CD14-positive monocyte (primary cell): ENCODE measurements at regions not wholly inside any gene's neighbourhood (a gene's known extent, or its start where the extent isn't known, plus 50 kb on each side); places are given as distances from the start of the nearest gene placed in this dataset.
"Not testable (repeated sequence)": the region's sequence is repeated elsewhere in the genome, so short reads cannot be mapped to it uniquely, and the experiment has no call there.

Source experiments
- DNase-seq, 3 donors: peaks; one replicate each; pipeline ENCODE4 v3.0.0-alpha.2; 2011 to 2022
- H2AFZ ChIP-seq: 2 replicates; pipeline ENCODE4 v1.6.0; 2012; ENCODE audit warnings: mild to moderate bottlenecking, low read depth, low read length, inconsistent platforms; ENCODE audit not compliant: insufficient read depth, poor library complexity, severe bottlenecking
- H3K27ac ChIP-seq, 2 donors: 1 replicate in 1 of 2; 2 replicates in 1 of 2; pipeline ENCODE4 v1.5.1; 2012 to 2013; ENCODE audit warnings: low read length in 2 of 2, control low read depth in 1 of 2, inconsistent platforms in 1 of 2, low read depth in 1 of 2, mild to moderate bottlenecking in 1 of 2
- H3K27me3 ChIP-seq, 2 donors: one replicate each; pipeline versions ENCODE4 v1.6.0 to v1.6.1; 2011 to 2013; ENCODE audit warnings: low read length in 2 of 2; ENCODE audit not compliant: control insufficient read depth in 2 of 2, insufficient read depth in 2 of 2
- H3K36me3 ChIP-seq, 2 donors: replicated peaks in 1 of 2; 1 replicate in 1 of 2; 2 replicates in 1 of 2; pipeline versions ENCODE4 v1.5.1 to v1.6.1; 2012 to 2013; ENCODE audit warnings: low read length in 2 of 2, control low read depth in 1 of 2, inconsistent platforms in 1 of 2, mild to moderate bottlenecking in 1 of 2; ENCODE audit not compliant: insufficient read depth in 2 of 2, control insufficient read depth in 1 of 2
- H3K4me1 ChIP-seq, 2 donors: 1 replicate in 1 of 2; 2 replicates in 1 of 2; pipeline versions ENCODE4 v1.5.1 to v1.6.1; 2012 to 2013; ENCODE audit warnings: low read length in 2 of 2, control low read depth in 1 of 2, inconsistent platforms in 1 of 2, mild to moderate bottlenecking in 1 of 2, moderate library complexity in 1 of 2; ENCODE audit not compliant: insufficient read depth in 2 of 2, control insufficient read depth in 1 of 2
- H3K4me2 ChIP-seq: replicated peaks from 2 replicates; pipeline ENCODE3; 2012; ENCODE audit warnings: low read length, moderate library complexity, mild to moderate bottlenecking; ENCODE audit not compliant: poor library complexity, severe bottlenecking; ENCODE audit errors: extremely low read depth
- H3K4me3 ChIP-seq, 3 experiments: fragments of 200-600 bp in 1 of 3; sonication (generic) in 1 of 3; replicated peaks in 1 of 3; 1 replicate in 2 of 3; 2 replicates in 1 of 3; pipeline ENCODE4 v1.5.1; 2011 to 2013; ENCODE audit warnings: low read length in 3 of 3, mild to moderate bottlenecking in 3 of 3, control low read depth in 2 of 3, low read depth in 2 of 3, inconsistent platforms in 1 of 3, moderate library complexity in 1 of 3
- H3K79me2 ChIP-seq: 2 replicates; pipeline ENCODE4 v1.6.0; 2012; ENCODE audit warnings: mild to moderate bottlenecking, control low read depth, inconsistent platforms, low read length, moderate library complexity; ENCODE audit not compliant: insufficient read depth
- H3K9ac ChIP-seq: 2 replicates; pipeline ENCODE4 v1.6.0; 2017; ENCODE audit warnings: low read length, mild to moderate bottlenecking; ENCODE audit not compliant: insufficient read depth, poor library complexity, severe bottlenecking
- H3K9me3 ChIP-seq, 2 donors: replicated peaks in 1 of 2; 1 replicate in 1 of 2; 2 replicates in 1 of 2; pipeline versions ENCODE4 v1.5.1 to v1.6.1; 2012 to 2013; ENCODE audit warnings: low read length in 2 of 2, control low read depth in 1 of 2; ENCODE audit not compliant: control insufficient read depth in 1 of 2, insufficient read depth in 1 of 2
- H4K20me1 ChIP-seq: 2 replicates; pipeline ENCODE4 v1.6.0; 2012; ENCODE audit warnings: mild to moderate bottlenecking, low read length, control low read depth, moderate library complexity; ENCODE audit not compliant: insufficient read depth
- H3K27ac Mint-ChIP-seq, 7 donors: one replicate each; pipeline ENCODE4 v1.8.0; 2020; ENCODE audit warnings: mild to moderate bottlenecking in 7 of 7, mixed read lengths in 7 of 7, moderate library complexity in 6 of 7, inconsistent platforms in 2 of 7
- H3K27me3 Mint-ChIP-seq, 3 donors: one replicate each; pipeline ENCODE4 v1.8.0; 2021 to 2022; ENCODE audit warnings: low read depth in 3 of 3, mild to moderate bottlenecking in 3 of 3, mixed read lengths in 3 of 3, moderate library complexity in 3 of 3, inconsistent platforms in 1 of 3
- H3K36me3 Mint-ChIP-seq, 2 donors: one replicate each; pipeline ENCODE4 v1.8.0; 2020; ENCODE audit warnings: mixed read lengths in 2 of 2, inconsistent platforms in 1 of 2, mild to moderate bottlenecking in 1 of 2
- H3K4me1 Mint-ChIP-seq: one replicate; pipeline ENCODE4 v1.8.0; 2020; ENCODE audit warnings: mild to moderate bottlenecking, mixed read lengths
- H3K4me3 Mint-ChIP-seq, 2 donors: one replicate each; pipeline ENCODE4 v1.8.0; 2020; ENCODE audit warnings: mild to moderate bottlenecking in 2 of 2, mixed read lengths in 2 of 2, moderate library complexity in 1 of 2
- H3K9me3 Mint-ChIP-seq, 7 donors: one replicate each; pipeline ENCODE4 v1.8.0; 2020 to 2022; ENCODE audit warnings: mixed read lengths in 7 of 7, mild to moderate bottlenecking in 6 of 7, moderate library complexity in 6 of 7, inconsistent platforms in 2 of 7
- CTCF ChIP-seq: fragments of 200-600 bp; IDR thresholded peaks from one replicate; pipeline ENCODE4 v1.8.0; 2022; ENCODE audit warnings: antibody characterized with exemption, mild to moderate bottlenecking
- whole genome bisulfite sequencing: methylation state at CpG from one replicate; pipeline ENCODE4 v1.1.5; 2013; ENCODE audit warnings: missing lambda C conversion rate; ENCODE audit not compliant: insufficient coverage; 5-methylcytosine and 5-hydroxymethylcytosine counted together
- intact Hi-C, 2 donors: fragments of 100-400 bp; cut with micrococcal nuclease; formaldehyde crosslinking; loops; one replicate each; pipeline versions ENCODE4 v1.15.0 to v1.15.1; 2023

GRCh38 chr20:53788253-53789022 lies 194.8 kb upstream of the ZNF217 start:
- Mint-ChIP-seq H3K4me3 (no peak overlapping the region), H3K9me3 (peaks cover 0 to 2% (median 0%) of the 10 kb centered on the region in 7 donors), H3K36me3 (no peaks in the 10 kb centered on the region), H3K4me1 (peaks cover 33% of the 10 kb centered on the region), H3K27me3 (no peaks in the 10 kb centered on the region), H3K27ac (no peak overlapping the region)
- 100% methylated on average over 1 of the region's 6 CpGs for WGBS
- H3K4me2 ChIP-seq, result no peak overlapping the region
- no peak overlapping the region for H2AFZ ChIP-seq
- DNase-seq, result no peak
- no peak overlapping the region for H3K27ac ChIP-seq
- no peaks in the 10 kb centered on the region for H3K27me3 ChIP-seq
- no peaks in the 10 kb centered on the region for H4K20me1 ChIP-seq
- H3K79me2 ChIP-seq, result no peaks in the 10 kb centered on the region
- no peak for TF ChIP-seq CTCF
- H3K9ac ChIP-seq, result no peak overlapping the region
- H3K4me3 ChIP-seq, result no peak overlapping the region
- H3K36me3 ChIP-seq, result no peaks in the 10 kb centered on the region
- no peaks in the 10 kb centered on the region for H3K9me3 ChIP-seq
- intact Hi-C loops, result no loop called here
- H3K4me1 ChIP-seq, result peaks cover 27 to 35% of the 10 kb centered on the region in 2 donors

- H3K27me3 ChIP-seq, H3K9me3 Mint-ChIP-seq, H3K27ac Mint-ChIP-seq, H3K4me3 Mint-ChIP-seq, DNase-seq, H3K36me3 Mint-ChIP-seq, H3K9me3 ChIP-seq, H3K36me3 ChIP-seq, H3K4me2 ChIP-seq, H3K27ac ChIP-seq, H3K9ac ChIP-seq, H3K4me3 ChIP-seq, H2AFZ ChIP-seq, intact Hi-C loops, H3K79me2 ChIP-seq, H4K20me1 ChIP-seq, H3K27me3 Mint-ChIP-seq: not testable (repeated sequence)
- WGBS, result no CpG with 5 or more reads among the region's 8 CpGs
- peaks cover 33% of the 10 kb centered on the region for H3K4me1 Mint-ChIP-seq
- peaks cover 27 to 35% of the 10 kb centered on the region in 2 donors for H3K4me1 ChIP-seq
Observed at GRCh38 chr20:53787491-53787931, 193.9 kb upstream of the ZNF217 start.
